Endothelial cell of umbilical vein (primary cell): ENCODE measurements at regions not wholly inside any gene's neighbourhood (a gene's known extent, or its start where the extent isn't known, plus 50 kb on each side); places are given as distances from the start of the nearest gene placed in this dataset.

Source experiments
- CTCF ChIP-seq, 2 donors: IDR thresholded peaks; 1 replicate in 1 of 2; 2 replicates in 1 of 2; pipeline ENCODE4 v1.5.1; 2011; ENCODE audit warnings: low read length in 2 of 2, mild to moderate bottlenecking in 2 of 2, moderate library complexity in 2 of 2, control low read depth in 1 of 2, inconsistent platforms in 1 of 2, low read depth in 1 of 2; ENCODE audit not compliant: insufficient read depth in 1 of 2; ENCODE audit errors: extremely low read depth in 1 of 2
- TF ChIP-seq, protein P1 (sequence below): IDR thresholded peaks from 2 replicates; pipeline ENCODE4 v1.6.1; 2011; ENCODE audit not compliant: insufficient read depth, insufficient read length

DNA sequence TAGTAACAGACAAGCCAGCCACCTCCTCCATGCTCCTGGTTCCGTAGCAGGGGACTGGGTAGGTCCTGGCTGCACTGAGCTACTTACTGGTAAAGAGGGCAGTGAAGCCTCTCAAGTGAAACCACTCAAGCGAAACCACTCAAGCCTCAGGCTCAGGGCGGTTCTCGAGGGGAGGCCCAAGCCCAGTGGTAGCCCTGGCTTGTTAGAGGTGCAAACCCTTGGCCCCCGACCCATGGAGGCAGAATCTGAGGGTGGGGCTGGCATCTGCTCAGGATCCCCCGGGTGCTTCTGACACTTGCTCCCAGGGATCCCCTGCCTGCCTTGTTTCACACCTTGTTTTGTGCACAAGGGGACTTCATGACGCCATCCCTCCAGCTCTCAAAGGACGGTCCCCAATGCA lies 76.5 kb upstream of the OLFM1 start:
- TF ChIP-seq, protein P1, sequence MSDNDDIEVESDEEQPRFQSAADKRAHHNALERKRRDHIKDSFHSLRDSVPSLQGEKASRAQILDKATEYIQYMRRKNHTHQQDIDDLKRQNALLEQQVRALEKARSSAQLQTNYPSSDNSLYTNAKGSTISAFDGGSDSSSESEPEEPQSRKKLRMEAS, result no peak
- no peak for TF ChIP-seq CTCF (IDR thresholded peaks at IDR 0.05; ENCODE audit: extremely low read depth in 1 of 2, insufficient read depth in 1 of 2, low read depth in 1 of 2, low read length in 2 of 2)
